ENCODE measurements at regions not wholly inside any gene's neighbourhood (a gene's known extent, or its start where the extent isn't known, plus 50 kb on each side); places are given as distances from the start of the nearest gene placed in this dataset.

DNA sequence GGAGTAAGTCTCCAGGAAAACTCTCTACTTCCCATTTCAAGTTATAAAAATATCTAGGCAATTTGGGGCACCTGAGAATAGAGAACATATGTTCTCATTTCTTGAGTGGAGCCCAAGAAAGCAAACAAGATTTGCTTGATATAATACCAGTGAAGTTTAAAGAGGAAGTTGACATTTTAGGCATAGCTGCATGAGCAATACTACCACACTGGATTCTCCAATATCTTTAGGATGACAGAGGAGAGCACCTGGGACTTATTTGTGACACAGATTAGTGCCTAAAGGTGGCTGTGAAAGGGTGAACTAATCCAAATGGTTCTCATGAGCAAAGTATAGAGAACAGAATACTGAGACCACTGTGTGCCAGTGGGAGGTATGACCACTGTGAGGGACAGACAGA lies 423.5 kb upstream of the RIOK2 start:
- TF ChIP-seq, protein P1, sequence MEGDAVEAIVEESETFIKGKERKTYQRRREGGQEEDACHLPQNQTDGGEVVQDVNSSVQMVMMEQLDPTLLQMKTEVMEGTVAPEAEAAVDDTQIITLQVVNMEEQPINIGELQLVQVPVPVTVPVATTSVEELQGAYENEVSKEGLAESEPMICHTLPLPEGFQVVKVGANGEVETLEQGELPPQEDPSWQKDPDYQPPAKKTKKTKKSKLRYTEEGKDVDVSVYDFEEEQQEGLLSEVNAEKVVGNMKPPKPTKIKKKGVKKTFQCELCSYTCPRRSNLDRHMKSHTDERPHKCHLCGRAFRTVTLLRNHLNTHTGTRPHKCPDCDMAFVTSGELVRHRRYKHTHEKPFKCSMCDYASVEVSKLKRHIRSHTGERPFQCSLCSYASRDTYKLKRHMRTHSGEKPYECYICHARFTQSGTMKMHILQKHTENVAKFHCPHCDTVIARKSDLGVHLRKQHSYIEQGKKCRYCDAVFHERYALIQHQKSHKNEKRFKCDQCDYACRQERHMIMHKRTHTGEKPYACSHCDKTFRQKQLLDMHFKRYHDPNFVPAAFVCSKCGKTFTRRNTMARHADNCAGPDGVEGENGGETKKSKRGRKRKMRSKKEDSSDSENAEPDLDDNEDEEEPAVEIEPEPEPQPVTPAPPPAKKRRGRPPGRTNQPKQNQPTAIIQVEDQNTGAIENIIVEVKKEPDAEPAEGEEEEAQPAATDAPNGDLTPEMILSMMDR (IDR thresholded peaks at IDR 0.05 in 4 of 5, conservative IDR thresholded peaks at IDR 0.05 in 1 of 5) = no peak
- no peak for TF ChIP-seq POLR2A (IDR thresholded peaks at IDR 0.05)

All from gastrocnemius medialis (tissue), 4 donors.